H9 (cell line): ENCODE measurements at regions not wholly inside any gene's neighbourhood (a gene's known extent, or its start where the extent isn't known, plus 50 kb on each side); places are given as distances from the start of the nearest gene placed in this dataset.
A peak's percentile ranks its signal among the peaks of the same experiment; 100 is the strongest.

Experiments
- DNase-seq: peaks from one replicate; pipeline ENCODE4 v3.0.0-alpha.2; 2017
- H2AFZ ChIP-seq: one replicate; pipeline ENCODE4 v1.6.1; 2013; ENCODE audit warnings: mild to moderate bottlenecking, low read length, control low read depth, moderate library complexity
- H2AK5ac ChIP-seq: 2 replicates; pipeline ENCODE4 v1.6.1; 2013; ENCODE audit warnings: low read length, control low read depth, mixed read lengths; ENCODE audit not compliant: insufficient read length
- H2BK120ac ChIP-seq: one replicate; pipeline ENCODE4 v1.6.1; 2013; ENCODE audit warnings: low read depth, mild to moderate bottlenecking, low read length, control low read depth, inconsistent platforms; ENCODE audit not compliant: poor library complexity, severe bottlenecking
- H2BK12ac ChIP-seq: 2 replicates; pipeline ENCODE4 v1.6.1; 2013; ENCODE audit warnings: low read length, control low read depth, mixed read lengths, low read depth; ENCODE audit not compliant: insufficient read length
- H2BK15ac ChIP-seq: 2 replicates; pipeline ENCODE4 v1.6.1; 2013; ENCODE audit warnings: low read depth, low read length, control low read depth
- H2BK20ac ChIP-seq: one replicate; pipeline ENCODE4 v1.6.1; 2013; ENCODE audit warnings: low read depth, mild to moderate bottlenecking, low read length, control low read depth, inconsistent platforms; ENCODE audit not compliant: poor library complexity, severe bottlenecking
- H2BK5ac ChIP-seq: 2 replicates; pipeline ENCODE4 v1.6.1; 2013; ENCODE audit warnings: low read length, control low read depth, mixed read lengths; ENCODE audit not compliant: insufficient read length
- H3K14ac ChIP-seq: 2 replicates; pipeline ENCODE4 v1.6.1; 2013; ENCODE audit warnings: low read length, control low read depth; ENCODE audit not compliant: insufficient read depth
- H3K18ac ChIP-seq: 2 replicates; pipeline ENCODE4 v1.6.1; 2013; ENCODE audit warnings: low read depth, mild to moderate bottlenecking, mixed read lengths, low read length, control low read depth; ENCODE audit not compliant: insufficient read length
- H3K23ac ChIP-seq: 2 replicates; pipeline ENCODE4 v1.6.1; 2013; ENCODE audit warnings: low read length, control low read depth, mixed read lengths, low read depth; ENCODE audit not compliant: insufficient read length
- H3K23me2 ChIP-seq: 2 replicates; pipeline ENCODE4 v1.6.1; 2013; ENCODE audit warnings: low read depth, mild to moderate bottlenecking, mixed read lengths, low read length, control low read depth; ENCODE audit not compliant: insufficient read length, poor library complexity, severe bottlenecking
- H3K27ac ChIP-seq: 2 replicates; pipeline ENCODE4 v1.5.1; 2013; ENCODE audit warnings: low read length, control low read depth, mixed read lengths, low read depth; ENCODE audit not compliant: insufficient read length
- H3K27me3 ChIP-seq: 2 replicates; pipeline ENCODE4 v1.6.1; 2013; ENCODE audit warnings: low read length, control low read depth, inconsistent platforms; ENCODE audit not compliant: insufficient read depth
- H3K4ac ChIP-seq: 2 replicates; pipeline ENCODE4 v1.6.1; 2013; ENCODE audit warnings: low read depth, mild to moderate bottlenecking, control low read depth, inconsistent platforms, low read length, moderate library complexity
- H3K4me1 ChIP-seq: 2 replicates; pipeline ENCODE4 v1.6.1; 2013; ENCODE audit warnings: low read length, control low read depth, inconsistent platforms; ENCODE audit not compliant: insufficient read depth
- H3K4me2 ChIP-seq: 2 replicates; pipeline ENCODE4 v1.6.1; 2013; ENCODE audit warnings: low read length, control low read depth, mixed read lengths; ENCODE audit not compliant: insufficient read length, insufficient read depth
- H3K56ac ChIP-seq: 2 replicates; pipeline ENCODE4 v1.6.1; 2013; ENCODE audit warnings: low read depth, mild to moderate bottlenecking, mixed read lengths, low read length, control low read depth; ENCODE audit not compliant: insufficient read length
- H3K79me1 ChIP-seq: 2 replicates; pipeline ENCODE4 v1.6.1; 2013; ENCODE audit warnings: low read depth, mild to moderate bottlenecking, moderate library complexity, low read length, control low read depth, inconsistent platforms; ENCODE audit not compliant: insufficient read depth, poor library complexity, severe bottlenecking
- H3K79me2 ChIP-seq: 2 replicates; pipeline ENCODE4 v1.6.1; 2013; ENCODE audit warnings: low read length, control low read depth, inconsistent platforms; ENCODE audit not compliant: insufficient read depth
- H3K9ac ChIP-seq: 2 replicates; pipeline ENCODE4 v1.6.1; 2013; ENCODE audit warnings: low read length, control low read depth, mixed read lengths; ENCODE audit not compliant: insufficient read length; ENCODE audit errors: extremely low read depth
- H3K9me3 ChIP-seq: one replicate; pipeline ENCODE4 v1.6.1; 2013; ENCODE audit warnings: low read depth, low read length, inconsistent platforms; ENCODE audit not compliant: control insufficient read depth
- H3T11ph ChIP-seq: one replicate; pipeline ENCODE4 v1.6.1; 2013; ENCODE audit warnings: mild to moderate bottlenecking, low read length, control low read depth, inconsistent platforms
- H4K20me1 ChIP-seq: one replicate; pipeline ENCODE4 v1.6.1; 2013; ENCODE audit not compliant: control insufficient read depth, insufficient read length, insufficient read depth
- H4K5ac ChIP-seq: 2 replicates; pipeline ENCODE4 v1.6.1; 2013; ENCODE audit warnings: low read depth, mild to moderate bottlenecking, mixed read lengths, low read length, control low read depth; ENCODE audit not compliant: insufficient read length
- H4K8ac ChIP-seq: replicated peaks from 2 replicates; pipeline ENCODE4 v1.6.1; 2013; ENCODE audit warnings: low read length, control low read depth, mixed read lengths, low read depth; ENCODE audit not compliant: insufficient read length
- H4K91ac ChIP-seq: 2 replicates; pipeline ENCODE4 v1.6.1; 2013; ENCODE audit warnings: low read depth, mild to moderate bottlenecking, moderate library complexity, mixed read lengths, low read length, control low read depth; ENCODE audit not compliant: insufficient read length
- H3K27ac Mint-ChIP-seq, 3 experiments: 2 replicates in 2 of 3; 3 replicates in 1 of 3; pipeline ENCODE4 v1.8.0; 2020 to 2021; ENCODE audit warnings: mixed read lengths in 3 of 3, mild to moderate bottlenecking in 1 of 3, moderate library complexity in 1 of 3
- H3K27me3 Mint-ChIP-seq: 2 replicates; pipeline ENCODE4 v1.8.0; 2021; ENCODE audit warnings: low read depth, mild to moderate bottlenecking, moderate library complexity, mixed read lengths
- H3K36me3 Mint-ChIP-seq, 3 experiments: 2 replicates in 2 of 3; 3 replicates in 1 of 3; pipeline ENCODE4 v1.8.0; 2020 to 2021; ENCODE audit warnings: low read depth in 3 of 3, mixed read lengths in 3 of 3; ENCODE audit not compliant: insufficient read depth in 1 of 3
- H3K4me1 Mint-ChIP-seq, 2 experiments: 2 replicates each; pipeline ENCODE4 v1.8.0; 2020; ENCODE audit warnings: mixed read lengths in 2 of 2
- H3K4me3 Mint-ChIP-seq, 2 experiments: 2 replicates in 1 of 2; 3 replicates in 1 of 2; pipeline ENCODE4 v1.8.0; 2020 to 2021; ENCODE audit warnings: mild to moderate bottlenecking in 2 of 2, mixed read lengths in 2 of 2, moderate library complexity in 1 of 2
- H3K9me3 Mint-ChIP-seq, 2 experiments: 2 replicates in 1 of 2; 3 replicates in 1 of 2; pipeline ENCODE4 v1.8.0; 2020; ENCODE audit warnings: mild to moderate bottlenecking in 2 of 2, mixed read lengths in 2 of 2, moderate library complexity in 1 of 2
- CTCF ChIP-seq: fragments of 200-600 bp; sonication (generic); conservative IDR thresholded peaks from 3 replicates; pipeline ENCODE4 v1.8.0; 2021; ENCODE audit warnings: antibody characterized with exemption, mild to moderate bottlenecking
- WGBS: extraction: QIAGEN DNeasy Blood & Tissue Kit; methylation state at CpG from one replicate; pipeline ENCODE4 v1.1.7; 2013; ENCODE audit warnings: missing lambda C conversion rate, low lambda C conversion rate, mixed read lengths; ENCODE audit not compliant: insufficient read length; ENCODE audit errors: extremely low coverage; 5-methylcytosine and 5-hydroxymethylcytosine counted together

DNA sequence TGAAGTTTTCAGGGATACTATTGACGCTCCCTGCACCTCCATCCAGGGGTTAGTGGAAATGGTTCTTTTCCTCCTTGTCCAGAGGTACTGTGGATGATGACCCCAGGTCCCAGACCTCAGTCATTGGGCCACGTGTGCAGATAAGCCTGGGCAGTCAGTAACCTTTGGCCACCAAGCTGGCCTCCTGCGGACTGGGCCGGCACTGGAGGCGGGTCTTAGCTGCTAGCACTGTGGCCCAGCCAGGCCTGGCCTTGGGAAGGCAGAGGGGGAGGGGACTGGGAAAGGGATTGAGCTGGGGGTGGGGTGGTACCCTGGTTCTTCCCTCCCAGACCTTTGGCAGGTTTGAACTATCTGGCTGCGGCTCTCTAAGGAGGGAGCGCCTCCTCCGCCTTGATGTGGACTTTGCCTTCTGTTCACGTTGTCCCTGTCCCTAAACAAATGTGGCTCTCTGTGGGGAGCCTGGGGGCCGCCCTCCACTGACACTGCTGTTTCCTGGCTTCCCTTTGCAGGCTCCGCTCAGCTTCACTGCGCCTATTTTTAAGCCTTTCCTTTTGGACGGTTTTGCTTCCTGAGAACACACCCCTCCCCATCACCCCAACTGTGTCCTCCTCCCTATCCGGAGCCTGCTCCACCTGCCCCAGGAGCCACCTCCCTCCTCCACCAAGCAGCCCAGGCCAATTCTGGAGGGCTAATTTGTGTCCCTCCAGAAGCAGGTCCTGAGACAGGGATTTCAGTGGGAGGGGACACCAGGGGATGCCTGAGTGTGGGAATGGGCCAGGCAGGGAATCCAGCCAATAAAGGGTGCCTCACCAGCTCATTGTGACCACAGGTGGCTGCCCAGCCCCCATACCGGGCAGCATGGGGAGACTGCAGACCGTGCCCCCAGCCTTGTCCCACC, 251.9 kb downstream of the SEC14L1 start:
- H3K56ac ChIP-seq: no peak overlapping the region
- no peak overlapping the region for H2AFZ ChIP-seq
- no peak overlapping the region for H4K91ac ChIP-seq
- no peak for TF ChIP-seq CTCF
- no CpG with 5 or more reads among the region's 16 CpGs for WGBS
- no peak overlapping the region for H3T11ph ChIP-seq
- Mint-ChIP-seq H3K27ac (peak overlapping the region; percentile 89 to 96 (median 93); a peak in 6 of 7 replicates), H3K9me3 (no peaks in the 10 kb centered on the region), H3K36me3 (peaks cover 0 to 3% (median 2%) of the 10 kb centered on the region in 3 experiments; a peak in 3 of 7 replicates), H3K4me3 (peak overlapping the region; percentile 47 to 68; a peak in 4 of 5 replicates), H3K4me1 (peaks cover 61 to 73% of the 10 kb centered on the region in 2 experiments), H3K27me3 (no peaks in the 10 kb centered on the region)
- H2BK5ac ChIP-seq: no peak overlapping the region
- H3K9me3 ChIP-seq: no peaks in the 10 kb centered on the region
- H3K4me1 ChIP-seq: peaks cover 13% of the 10 kb centered on the region; the same call in 1 of the 2 replicates
- DNase-seq: peak; percentile 85
- H3K4ac ChIP-seq: no peak overlapping the region
- H2BK15ac ChIP-seq: no peak overlapping the region
- no peak overlapping the region for H2BK12ac ChIP-seq
- no peak overlapping the region for H3K9ac ChIP-seq
- H3K23ac ChIP-seq: no peak overlapping the region
- H4K5ac ChIP-seq: no peak overlapping the region
- no peak overlapping the region for H2BK20ac ChIP-seq
- no peak overlapping the region for H2AK5ac ChIP-seq
- no peak overlapping the region; the same call in 1 of the 2 replicates for H3K14ac ChIP-seq
- H3K79me1 ChIP-seq: peaks cover 9% of the 10 kb centered on the region
- no peak overlapping the region for H3K27ac ChIP-seq
- H3K4me2 ChIP-seq: peak overlapping the region; percentile 11
- no peak overlapping the region for H4K8ac ChIP-seq
- no peaks in the 10 kb centered on the region for H3K27me3 ChIP-seq
- H3K23me2 ChIP-seq: peaks cover 4% of the 10 kb centered on the region
- peaks cover 15% of the 10 kb centered on the region; the same call in 1 of the 2 replicates for H3K79me2 ChIP-seq
- no peak overlapping the region for H3K18ac ChIP-seq
- no peaks in the 10 kb centered on the region for H4K20me1 ChIP-seq
- H2BK120ac ChIP-seq: no peak overlapping the region
